ENCODE measurements at regions not wholly inside any gene's neighbourhood (a gene's known extent, or its start where the extent isn't known, plus 50 kb on each side); places are given as distances from the start of the nearest gene placed in this dataset.

DNA sequence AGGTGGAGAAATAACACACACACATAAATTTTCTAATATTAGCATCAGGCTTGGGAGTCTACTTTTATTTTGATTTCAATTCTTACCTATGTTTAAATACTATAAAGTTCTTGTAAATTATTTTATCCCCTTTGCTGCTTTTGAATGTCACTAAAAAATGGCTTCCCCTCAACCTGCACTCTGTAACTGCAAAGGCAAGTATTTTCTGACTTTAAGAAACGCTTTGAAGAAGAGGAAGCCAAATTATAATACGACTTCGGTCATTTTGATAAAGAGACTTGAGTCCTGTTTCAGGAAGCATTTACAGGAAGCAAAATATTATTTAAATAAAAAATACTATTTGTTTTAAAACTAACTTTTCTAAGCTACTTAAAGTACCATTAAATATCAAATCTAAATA lies 627.7 kb upstream of the AGTR1 start:
- POLR2A ChIA-PET: no interaction called here
- Mint-ChIP-seq H3K4me1 (ENCODE audit: insufficient read depth, unreplicated experiment) (no peaks in the 10 kb centered on the region), H3K4me3 (ENCODE audit: unreplicated experiment) (no peak overlapping the region), H3K27ac (ENCODE audit: low read depth, unreplicated experiment) (no peak overlapping the region), H3K36me3 (ENCODE audit: insufficient read depth, unreplicated experiment) (no peaks in the 10 kb centered on the region), H3K9me3 (ENCODE audit: unreplicated experiment) (no peaks in the 10 kb centered on the region), H3K27me3 (ENCODE audit: insufficient read depth, unreplicated experiment) (peaks cover 22% of the 10 kb centered on the region)
- CTCF ChIA-PET: no interaction called here
- BruUV-seq (replicated peaks): no TSS peak
- intact Hi-C loops (cut with micrococcal nuclease): loop anchor here (10.0 kb wide), 1 partner anchor 945 kb away; no protein-coding TSS in a partner anchor
- TF ChIP-seq, protein P1, sequence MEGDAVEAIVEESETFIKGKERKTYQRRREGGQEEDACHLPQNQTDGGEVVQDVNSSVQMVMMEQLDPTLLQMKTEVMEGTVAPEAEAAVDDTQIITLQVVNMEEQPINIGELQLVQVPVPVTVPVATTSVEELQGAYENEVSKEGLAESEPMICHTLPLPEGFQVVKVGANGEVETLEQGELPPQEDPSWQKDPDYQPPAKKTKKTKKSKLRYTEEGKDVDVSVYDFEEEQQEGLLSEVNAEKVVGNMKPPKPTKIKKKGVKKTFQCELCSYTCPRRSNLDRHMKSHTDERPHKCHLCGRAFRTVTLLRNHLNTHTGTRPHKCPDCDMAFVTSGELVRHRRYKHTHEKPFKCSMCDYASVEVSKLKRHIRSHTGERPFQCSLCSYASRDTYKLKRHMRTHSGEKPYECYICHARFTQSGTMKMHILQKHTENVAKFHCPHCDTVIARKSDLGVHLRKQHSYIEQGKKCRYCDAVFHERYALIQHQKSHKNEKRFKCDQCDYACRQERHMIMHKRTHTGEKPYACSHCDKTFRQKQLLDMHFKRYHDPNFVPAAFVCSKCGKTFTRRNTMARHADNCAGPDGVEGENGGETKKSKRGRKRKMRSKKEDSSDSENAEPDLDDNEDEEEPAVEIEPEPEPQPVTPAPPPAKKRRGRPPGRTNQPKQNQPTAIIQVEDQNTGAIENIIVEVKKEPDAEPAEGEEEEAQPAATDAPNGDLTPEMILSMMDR (IDR thresholded peaks at IDR 0.05; ENCODE audit: unreplicated experiment): no peak
- DNase-seq (ENCODE audit: unreplicated experiment): no peak

GRCh38 chr3:148073721-148074456 lies 623.8 kb upstream of the AGTR1 start:
- Mint-ChIP-seq H3K27ac (ENCODE audit: low read depth, unreplicated experiment) (no peak overlapping the region), H3K9me3 (ENCODE audit: unreplicated experiment) (no peaks in the 10 kb centered on the region), H3K27me3 (ENCODE audit: insufficient read depth, unreplicated experiment) (peaks cover 24% of the 10 kb centered on the region), H3K4me3 (ENCODE audit: unreplicated experiment) (no peak overlapping the region), H3K36me3 (ENCODE audit: insufficient read depth, unreplicated experiment) (no peaks in the 10 kb centered on the region), H3K4me1 (ENCODE audit: insufficient read depth, unreplicated experiment) (no peaks in the 10 kb centered on the region)
- no peak for DNase-seq (ENCODE audit: unreplicated experiment)
- ChIA-PET POLR2A (no interaction called here), CTCF (interaction anchor here (0.6 to 1.3 kb wide), 4 partner anchors 9 to 1176 kb away, joined by 3 to 5 read pairs (median 4); no protein-coding TSS in a partner anchor)
- BruUV-seq (replicated peaks): no TSS peak
- TF ChIP-seq, protein P1 (IDR thresholded peaks at IDR 0.05; ENCODE audit: unreplicated experiment): no peak
- intact Hi-C loops (cut with micrococcal nuclease): loop anchor here (10.0 kb wide), 1 partner anchor 949 kb away; no protein-coding TSS in a partner anchor

DNA sequence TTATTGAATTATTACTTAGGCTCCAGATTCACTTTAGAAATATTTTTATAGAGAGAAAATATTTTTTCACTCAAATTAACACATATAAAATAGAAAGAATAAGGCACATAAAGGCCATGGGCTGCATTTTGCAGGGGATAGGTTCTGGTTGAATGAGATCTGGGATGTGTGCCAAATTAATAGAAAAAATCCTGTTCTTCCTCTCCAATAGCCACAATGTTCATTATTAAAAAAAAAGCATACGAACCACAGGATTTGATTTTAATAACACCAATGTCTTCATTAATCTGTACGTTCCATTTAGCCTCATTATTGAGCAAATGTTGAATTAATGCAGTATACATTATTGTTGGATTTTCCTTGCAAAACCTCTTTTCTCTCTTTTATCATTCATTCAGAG lies 622.8 kb upstream of the AGTR1 start:
- BruUV-seq (replicated peaks): no TSS peak
- Mint-ChIP-seq H3K36me3 (ENCODE audit: insufficient read depth, unreplicated experiment) (no peaks in the 10 kb centered on the region), H3K4me3 (ENCODE audit: unreplicated experiment) (no peak overlapping the region), H3K27ac (ENCODE audit: low read depth, unreplicated experiment) (no peak overlapping the region), H3K27me3 (ENCODE audit: insufficient read depth, unreplicated experiment) (peaks cover 26% of the 10 kb centered on the region), H3K4me1 (ENCODE audit: insufficient read depth, unreplicated experiment) (no peaks in the 10 kb centered on the region), H3K9me3 (ENCODE audit: unreplicated experiment) (no peaks in the 10 kb centered on the region)
- ChIA-PET CTCF (no interaction called here), POLR2A (no interaction called here)
- TF ChIP-seq, protein P1 (IDR thresholded peaks at IDR 0.05; ENCODE audit: unreplicated experiment): no peak
- intact Hi-C loops (cut with micrococcal nuclease): loop anchor here (5.0 to 10.0 kb wide), 4 partner anchors 292 to 1258 kb away; no protein-coding TSS in a partner anchor
- no peak for DNase-seq (ENCODE audit: unreplicated experiment)

- DNase-seq (ENCODE audit: unreplicated experiment): peak; percentile 48
- TF ChIP-seq, protein P1 (IDR thresholded peaks at IDR 0.05; ENCODE audit: unreplicated experiment): peak; percentile 64
- CTCF ChIA-PET: interaction anchor here (0.5 to 1.2 kb wide), 15 partner anchors 10 to 1248 kb away, joined by 3 to 8 read pairs (median 3); no protein-coding TSS in a partner anchor
- no peaks in the 10 kb centered on the region for H3K9me3 Mint-ChIP-seq (ENCODE audit: unreplicated experiment)
- H3K36me3 Mint-ChIP-seq (ENCODE audit: insufficient read depth, unreplicated experiment): no peaks in the 10 kb centered on the region
- POLR2A ChIA-PET: no interaction called here
- H3K4me3 Mint-ChIP-seq (ENCODE audit: unreplicated experiment): no peak overlapping the region
- intact Hi-C loops (cut with micrococcal nuclease): loop anchor here (5.0 to 10.0 kb wide), 4 partner anchors 291 to 1259 kb away; no protein-coding TSS in a partner anchor
- no peaks in the 10 kb centered on the region for H3K4me1 Mint-ChIP-seq (ENCODE audit: insufficient read depth, unreplicated experiment)
- H3K27ac Mint-ChIP-seq (ENCODE audit: low read depth, unreplicated experiment): no peak overlapping the region
- BruUV-seq (replicated peaks): no TSS peak
- peaks cover 24% of the 10 kb centered on the region for H3K27me3 Mint-ChIP-seq (ENCODE audit: insufficient read depth, unreplicated experiment)
Observed at GRCh38 chr3:148075771-148076716, 621.7 kb upstream of the AGTR1 start.
